Prostate gland (tissue), 2 donors: ENCODE measurements at regions not wholly inside any gene's neighbourhood (a gene's known extent, or its start where the extent isn't known, plus 50 kb on each side); places are given as distances from the start of the nearest gene placed in this dataset.

Source experiments
- DNase-seq: peaks from one replicate; pipeline ENCODE4 v3.0.0-alpha.2; 2019; ENCODE audit warnings: low spot score
- H3K27ac ChIP-seq, 2 donors: fragments of 200-600 bp; sonication (generic); 2 replicates each; pipeline ENCODE4 v1.5.1; 2017 to 2019
- H3K27me3 ChIP-seq: fragments of 200-600 bp; sonication (generic); replicated peaks from 2 replicates; pipeline ENCODE4 v1.5.1; 2019; ENCODE audit not compliant: insufficient read depth
- H3K36me3 ChIP-seq, 2 donors: fragments of 200-600 bp; sonication (generic); 1 replicate in 1 of 2; 2 replicates in 1 of 2; pipeline versions ENCODE4 v1.5.1 to v1.8.1; 2017 to 2019
- H3K4me1 ChIP-seq: fragments of 200-600 bp; sonication (generic); replicated peaks from 2 replicates; pipeline ENCODE4 v1.5.1; 2019
- H3K4me3 ChIP-seq, 2 donors: fragments of 200-600 bp; sonication (generic); 2 replicates each; pipeline ENCODE4 v1.5.1; 2017 to 2019
- H3K9me3 ChIP-seq: fragments of 200-600 bp; sonication (generic); 2 replicates; pipeline ENCODE4 v1.5.1; 2017
- POLR2A ChIP-seq: fragments of 450-650 bp; IDR thresholded peaks from one replicate; pipeline ENCODE4 v1.6.1; 2016; ENCODE audit warnings: antibody characterized with exemption, mild to moderate bottlenecking
- POLR2AphosphoS5 ChIP-seq: sonication (generic); formaldehyde crosslinking; IDR thresholded peaks from one replicate; pipeline ENCODE4 v1.6.1; 2017; ENCODE audit warnings: antibody characterized with exemption
- whole genome bisulfite sequencing: methylation state at CpG from one replicate; pipeline ENCODE4 v1.1.5; 2018; 5-methylcytosine and 5-hydroxymethylcytosine counted together
- intact Hi-C: fragments of 100-400 bp; cut with DNase I; formaldehyde crosslinking; loops from one replicate; pipeline ENCODE4 v1.14.2; 2022
- TF ChIP-seq, protein P1 (sequence below), 4 experiments: fragments of 200-600 bp in 2 of 4; fragments of 450-650 bp in 2 of 4; sonication (generic) in 2 of 4; IDR thresholded peaks; 1 replicate in 3 of 4; 2 replicates in 1 of 4; pipeline ENCODE4 v1.5.1; 2016 to 2019; ENCODE audit warnings: antibody characterized with exemption in 4 of 4, mild to moderate bottlenecking in 2 of 4, moderate library complexity in 2 of 4

DNA sequence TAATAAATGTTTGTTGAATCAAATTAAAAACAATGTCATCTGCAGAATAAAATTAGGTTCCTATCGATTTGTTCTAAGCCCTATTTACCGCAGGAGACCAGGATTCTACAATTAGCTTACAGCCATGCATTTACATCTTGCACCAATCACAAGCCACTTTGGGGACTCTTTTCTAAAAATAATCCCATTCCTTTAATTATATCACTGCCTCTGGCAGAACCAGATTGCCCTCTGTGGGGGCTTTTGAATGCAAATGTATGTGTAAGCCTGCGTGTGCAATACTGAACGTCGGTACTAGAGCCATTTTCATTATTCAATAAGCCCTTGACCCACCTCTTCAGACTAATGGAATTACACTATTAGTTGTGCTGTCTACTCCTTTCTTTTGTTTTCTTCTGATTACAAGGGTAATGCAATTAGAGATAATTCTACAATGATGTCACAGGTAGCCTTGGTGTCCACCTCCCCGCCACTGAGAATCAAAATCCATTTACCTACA lies 391.3 kb upstream of the XYLT1 start:
- DNase-seq: no peak
- H3K27ac ChIP-seq: no peak overlapping the region
- 89% methylated on average over 6 of the region's 6 CpGs for WGBS
- H3K4me3 ChIP-seq: no peak overlapping the region
- intact Hi-C loops: no loop called here
- H3K27me3 ChIP-seq: no peaks in the 10 kb centered on the region
- TF ChIP-seq POLR2A: no peak
- no peak for TF ChIP-seq POLR2AphosphoS5
- TF ChIP-seq, protein P1, sequence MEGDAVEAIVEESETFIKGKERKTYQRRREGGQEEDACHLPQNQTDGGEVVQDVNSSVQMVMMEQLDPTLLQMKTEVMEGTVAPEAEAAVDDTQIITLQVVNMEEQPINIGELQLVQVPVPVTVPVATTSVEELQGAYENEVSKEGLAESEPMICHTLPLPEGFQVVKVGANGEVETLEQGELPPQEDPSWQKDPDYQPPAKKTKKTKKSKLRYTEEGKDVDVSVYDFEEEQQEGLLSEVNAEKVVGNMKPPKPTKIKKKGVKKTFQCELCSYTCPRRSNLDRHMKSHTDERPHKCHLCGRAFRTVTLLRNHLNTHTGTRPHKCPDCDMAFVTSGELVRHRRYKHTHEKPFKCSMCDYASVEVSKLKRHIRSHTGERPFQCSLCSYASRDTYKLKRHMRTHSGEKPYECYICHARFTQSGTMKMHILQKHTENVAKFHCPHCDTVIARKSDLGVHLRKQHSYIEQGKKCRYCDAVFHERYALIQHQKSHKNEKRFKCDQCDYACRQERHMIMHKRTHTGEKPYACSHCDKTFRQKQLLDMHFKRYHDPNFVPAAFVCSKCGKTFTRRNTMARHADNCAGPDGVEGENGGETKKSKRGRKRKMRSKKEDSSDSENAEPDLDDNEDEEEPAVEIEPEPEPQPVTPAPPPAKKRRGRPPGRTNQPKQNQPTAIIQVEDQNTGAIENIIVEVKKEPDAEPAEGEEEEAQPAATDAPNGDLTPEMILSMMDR (IDR thresholded peaks at IDR 0.05): no peak
- no peaks in the 10 kb centered on the region for H3K36me3 ChIP-seq
- no peaks in the 10 kb centered on the region for H3K9me3 ChIP-seq
- no peaks in the 10 kb centered on the region for H3K4me1 ChIP-seq

DNA sequence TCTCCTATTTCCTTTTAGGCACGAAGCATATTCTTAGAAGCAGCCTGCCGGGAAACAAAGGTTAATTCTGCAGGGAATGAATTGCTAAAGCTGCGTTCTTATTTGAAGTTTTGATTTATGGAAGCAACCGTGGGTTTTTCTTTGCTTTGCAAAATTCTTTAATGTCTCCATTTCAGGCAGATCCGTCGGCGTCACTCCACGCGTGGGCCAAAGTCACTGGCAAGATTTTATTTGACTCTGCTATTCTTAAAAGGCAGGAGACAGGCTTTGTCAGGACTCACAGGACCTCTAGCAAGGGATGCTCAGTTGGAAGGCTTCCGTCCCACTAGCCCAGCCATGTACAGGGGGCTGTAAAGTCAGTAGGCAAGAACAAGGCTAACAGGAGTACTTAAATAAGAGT lies 387.3 kb upstream of the XYLT1 start:
- 21% methylated on average over 10 of the region's 10 CpGs for WGBS
- DNase-seq: no peak
- Histone ChIP-seq H3K4me3 (no peak overlapping the region), H3K27me3 (no peaks in the 10 kb centered on the region), H3K27ac (no peak overlapping the region), H3K9me3 (no peaks in the 10 kb centered on the region), H3K4me1 (no peaks in the 10 kb centered on the region), H3K36me3 (no peaks in the 10 kb centered on the region)
- no peak for TF ChIP-seq POLR2AphosphoS5
- TF ChIP-seq, protein P1 (IDR thresholded peaks at IDR 0.05): no peak
- intact Hi-C loops: no loop called here

DNA sequence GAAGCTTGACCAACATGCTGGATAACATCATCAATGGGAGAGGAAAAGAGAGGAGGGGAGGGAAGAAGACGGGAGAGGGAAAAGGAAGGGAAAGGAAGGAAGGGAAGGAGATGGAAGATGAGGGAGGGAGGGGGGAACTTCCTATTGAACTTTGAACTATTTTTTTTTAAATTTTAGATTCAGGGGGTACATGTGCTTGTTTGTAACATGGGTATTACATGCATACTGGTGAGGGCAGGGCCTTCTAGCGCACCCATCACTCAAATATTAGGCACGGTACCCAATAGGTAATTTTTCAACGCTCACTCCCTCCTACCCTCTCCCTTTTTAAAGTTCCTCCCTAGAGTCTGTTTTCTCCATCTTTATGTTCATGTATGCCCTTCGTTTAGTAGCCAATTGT lies 383.2 kb upstream of the XYLT1 start:
- DNase-seq: no peak
- Histone ChIP-seq H3K36me3 (no peaks in the 10 kb centered on the region), H3K9me3 (no peaks in the 10 kb centered on the region), H3K4me1 (no peaks in the 10 kb centered on the region), H3K4me3 (no peak overlapping the region), H3K27me3 (no peaks in the 10 kb centered on the region), H3K27ac (no peak overlapping the region)
- intact Hi-C loops: no loop called here
- TF ChIP-seq, protein P1 (IDR thresholded peaks at IDR 0.05): no peak
- TF ChIP-seq POLR2A (no peak), POLR2AphosphoS5 (no peak)
- 86% methylated on average over 5 of the region's 5 CpGs for WGBS

DNA sequence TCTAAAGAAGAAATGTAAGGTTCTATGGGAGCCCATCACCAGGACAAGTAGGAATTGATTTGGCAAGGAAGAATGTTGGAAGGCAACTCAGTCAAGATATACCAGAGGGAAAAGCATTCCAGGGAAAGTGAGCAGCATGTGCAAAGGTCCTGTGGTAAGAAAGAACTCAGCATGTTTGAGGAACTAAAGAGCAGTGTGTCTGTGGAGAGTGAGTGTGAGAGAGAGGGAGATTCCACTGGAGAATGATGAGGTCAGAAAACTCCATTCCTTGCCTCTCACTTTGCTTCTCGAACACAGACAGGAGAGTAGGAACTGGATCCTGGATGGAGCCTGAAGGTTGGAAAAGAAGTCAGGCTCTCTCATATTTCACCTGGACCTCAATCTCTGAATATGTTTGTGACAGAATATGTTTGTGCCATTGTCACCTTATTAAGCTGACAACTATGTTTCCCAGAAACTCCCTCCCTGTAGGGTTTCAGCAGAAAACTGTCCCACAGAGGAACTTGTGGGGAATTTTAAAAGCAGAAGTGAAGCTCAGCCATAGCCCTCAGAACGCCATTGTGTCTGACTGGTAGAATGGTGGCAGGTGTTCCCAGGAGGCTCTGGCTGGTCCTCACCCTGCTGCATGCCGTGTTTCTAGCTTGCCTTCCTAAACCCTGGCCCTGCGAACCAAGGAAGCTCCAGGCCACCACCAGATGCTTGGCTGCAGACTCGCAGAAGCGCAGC lies 382.4 kb upstream of the XYLT1 start:
- Histone ChIP-seq H3K27me3 (no peaks in the 10 kb centered on the region), H3K4me1 (no peaks in the 10 kb centered on the region), H3K9me3 (no peaks in the 10 kb centered on the region), H3K4me3 (no peak overlapping the region), H3K27ac (no peak overlapping the region), H3K36me3 (no peaks in the 10 kb centered on the region)
- TF ChIP-seq, protein P1 (IDR thresholded peaks at IDR 0.05): no peak
- TF ChIP-seq POLR2A (no peak), POLR2AphosphoS5 (no peak)
- WGBS: 84% methylated on average over 6 of the region's 6 CpGs
- no peak for DNase-seq
- intact Hi-C loops: no loop called here

- WGBS: 28% methylated on average over 16 of the region's 16 CpGs
Observed at GRCh38 chr16:17850581-17851250, 380.0 kb upstream of the XYLT1 start.

More at GRCh38 chr16:17850581-17851250, 380.0 kb upstream of the XYLT1 start:
- no peak overlapping the region for H3K27ac ChIP-seq
- no peaks in the 10 kb centered on the region for H3K36me3 ChIP-seq
- no peak for DNase-seq
- intact Hi-C loops: no loop called here
- H3K27me3 ChIP-seq: no peaks in the 10 kb centered on the region
- H3K4me1 ChIP-seq: no peaks in the 10 kb centered on the region
- H3K9me3 ChIP-seq: no peaks in the 10 kb centered on the region
- H3K4me3 ChIP-seq: no peak overlapping the region
- no peak for TF ChIP-seq POLR2A
- TF ChIP-seq POLR2AphosphoS5: no peak
- TF ChIP-seq, protein P1 (IDR thresholded peaks at IDR 0.05): no peak
